Activated CD8-positive, alpha-beta memory T cell treated with anti-CD3 and anti-CD28 coated beads for 36 hours (primary cell): ENCODE measurements at regions not wholly inside any gene's neighbourhood (a gene's known extent, or its start where the extent isn't known, plus 50 kb on each side); places are given as distances from the start of the nearest gene placed in this dataset.

Experiments used
- CTCF ChIA-PET: fragments of 350-600 bp; sonication (Branson Sonifier 250); formaldehyde crosslinking; loops from one replicate; lab custom pipeline; 2021; ENCODE audit warnings: antibody characterized with exemption; lab: Charles Lee
- POLR2A ChIA-PET: fragments of 350-600 bp; sonication (Branson Sonifier 250); formaldehyde crosslinking; loops from one replicate; lab custom pipeline; 2021; ENCODE audit warnings: antibody characterized with exemption; lab: Charles Lee

DNA sequence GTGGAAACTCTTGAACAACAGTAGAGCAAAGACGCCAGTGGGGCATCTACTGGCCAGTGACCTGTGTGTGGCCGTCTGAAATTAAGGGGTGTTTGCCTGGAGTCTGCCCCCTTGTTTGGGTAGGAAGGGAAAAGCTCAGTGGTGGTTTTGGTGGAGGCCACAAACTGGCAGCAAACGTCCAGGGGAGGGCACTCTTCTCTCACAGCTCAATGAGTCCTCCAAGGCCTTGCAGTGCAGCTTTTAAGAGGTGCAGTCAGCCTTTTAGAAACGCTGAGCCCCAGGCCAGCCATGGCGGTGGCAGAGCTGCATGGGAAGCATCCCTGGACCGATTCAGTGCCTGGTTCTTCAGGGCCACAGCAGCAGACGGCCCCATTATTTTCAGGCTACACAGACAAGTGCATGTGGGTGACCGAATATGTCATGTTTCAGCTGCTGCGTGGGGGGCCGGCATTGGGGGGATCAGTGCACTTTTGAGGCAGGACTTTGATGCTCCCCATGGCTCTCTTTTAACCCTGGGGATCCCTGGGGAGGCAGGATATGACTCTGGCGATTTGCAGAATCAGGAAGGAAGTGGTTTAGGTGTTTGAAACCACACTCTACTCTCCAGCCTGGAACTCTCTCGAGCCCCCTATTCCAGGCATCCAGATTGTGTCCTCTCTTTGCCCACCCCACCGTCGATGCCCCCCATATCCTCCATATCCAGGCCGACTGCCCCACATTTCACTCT is 414.0 kb downstream of the PRDM2 start:
- POLR2A ChIA-PET: no interaction called here
- CTCF ChIA-PET: no interaction called here

- POLR2A ChIA-PET: no interaction called here
- CTCF ChIA-PET: no interaction called here
These were observed 416.0 kb downstream of the PRDM2 start for GRCh38 chr1:14115976-14116375.

DNA sequence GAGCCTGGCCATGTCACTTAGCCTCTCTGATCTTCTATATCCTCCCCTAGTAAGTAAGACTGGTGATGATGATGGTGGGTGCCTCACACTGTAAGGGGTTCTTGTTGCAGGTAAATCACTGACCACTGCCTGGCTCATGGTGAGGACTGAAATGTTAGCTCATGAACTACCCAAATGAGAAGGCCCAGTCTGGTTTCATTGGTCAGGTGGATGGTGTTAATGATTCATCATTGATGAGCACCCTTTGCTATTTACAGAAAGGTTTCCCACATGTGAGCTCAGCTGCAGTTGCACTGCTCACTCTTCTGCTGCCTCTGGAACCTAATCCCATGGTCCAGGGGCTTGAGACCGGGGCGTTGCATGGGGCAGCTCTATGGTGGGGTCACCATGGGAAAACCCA is 417.7 kb downstream of the PRDM2 start:
- CTCF ChIA-PET: no interaction called here
- POLR2A ChIA-PET: no interaction called here

GRCh38 chr1:14118691-14119485 is 418.9 kb downstream of the PRDM2 start:
- POLR2A ChIA-PET: no interaction called here
- CTCF ChIA-PET: no interaction called here

DNA sequence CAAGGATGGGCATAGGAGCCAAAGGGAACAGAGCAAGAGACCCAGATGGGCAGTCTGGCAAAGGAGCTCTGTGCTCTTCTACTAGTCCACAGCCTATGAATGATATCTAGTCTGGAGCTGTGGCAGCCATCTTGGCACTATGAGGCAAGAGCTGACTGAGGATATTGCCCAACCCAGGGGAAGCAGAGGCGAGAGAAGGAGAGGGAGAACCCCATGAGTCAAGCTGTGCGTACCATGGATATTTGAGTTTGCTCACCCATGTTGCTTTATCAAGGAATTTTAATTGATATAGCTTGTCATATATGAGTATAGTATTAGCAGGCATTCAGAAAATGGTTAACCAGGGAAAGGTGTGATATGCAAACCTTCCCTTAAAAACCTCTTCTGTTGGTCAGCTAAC is 420.9 kb downstream of the PRDM2 start:
- POLR2A ChIA-PET: no interaction called here

DNA sequence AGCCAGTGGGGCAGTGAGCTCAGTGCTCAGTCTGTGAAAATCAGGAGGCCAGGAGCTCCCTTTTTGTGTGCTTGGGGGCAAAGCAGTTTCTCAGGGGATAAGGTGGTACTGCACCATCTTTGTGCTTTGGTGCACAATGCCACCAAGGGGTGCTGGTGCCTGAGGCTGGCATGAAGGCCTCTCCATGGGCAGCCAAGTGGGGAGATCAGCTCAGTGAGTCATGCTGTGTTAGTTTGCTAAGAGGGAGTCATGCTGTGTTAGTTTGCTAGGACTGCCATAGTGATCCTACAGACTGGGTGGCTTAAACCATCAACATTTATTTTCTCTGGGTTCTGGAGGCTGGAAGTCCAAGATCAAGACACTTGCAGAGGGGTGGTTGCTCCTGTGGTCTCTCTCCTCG is 428.1 kb downstream of the PRDM2 start:
- POLR2A ChIA-PET: interaction anchor here (0.6 kb wide), 1 partner anchor 32 kb away, joined by 3 read pairs; no protein-coding TSS in a partner anchor
- CTCF ChIA-PET: no interaction called here

More for the DNA sequence above, 420.9 kb downstream of the PRDM2 start:
- CTCF ChIA-PET: no interaction called here

DNA sequence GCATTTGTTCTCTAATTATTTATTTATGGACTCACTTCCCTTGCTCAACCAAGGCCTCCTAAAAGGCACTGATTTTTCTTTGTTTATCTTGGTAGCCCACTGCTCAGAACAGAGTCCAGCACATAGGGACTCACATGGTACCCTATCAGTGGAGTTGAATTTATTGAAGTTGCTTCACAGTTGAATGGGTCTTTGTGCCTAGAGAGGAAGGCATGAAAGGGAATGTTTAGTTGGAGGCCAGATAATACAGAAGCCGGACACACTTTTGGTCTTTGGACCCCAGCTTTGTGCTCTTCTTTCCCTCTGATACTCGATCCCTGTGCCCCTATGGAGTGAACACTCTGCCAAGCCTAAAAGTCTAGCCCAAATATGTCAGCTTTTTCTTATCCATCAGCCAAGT is 429.0 kb downstream of the PRDM2 start:
- ChIA-PET POLR2A (no interaction called here), CTCF (no interaction called here)

- POLR2A ChIA-PET: no interaction called here
- CTCF ChIA-PET: no interaction called here
These were observed 435.1 kb downstream of the PRDM2 start for GRCh38 chr1:14135070-14135469.

GRCh38 chr1:14136152-14136763 is 436.3 kb downstream of the PRDM2 start:
- POLR2A ChIA-PET: no interaction called here
- CTCF ChIA-PET: no interaction called here

DNA sequence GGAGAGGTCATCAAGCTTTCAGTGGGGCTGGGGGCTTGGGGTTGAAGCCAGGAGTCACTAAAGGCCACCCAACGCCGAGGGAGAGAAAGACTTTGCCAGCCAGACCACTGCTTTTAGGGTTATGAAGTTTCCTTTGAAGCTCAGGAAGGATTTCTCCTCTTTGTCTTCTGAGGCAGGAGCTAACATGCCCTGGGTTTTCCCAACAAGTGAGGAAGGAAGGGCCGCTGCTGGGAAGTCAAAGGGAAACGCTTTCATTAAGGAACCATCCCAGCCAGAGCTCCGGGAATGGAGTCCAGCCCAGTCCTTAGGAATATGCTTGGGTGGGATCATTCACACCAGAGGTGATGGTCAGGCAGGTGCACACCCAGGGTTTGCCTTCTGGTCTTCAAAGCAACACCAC is 436.9 kb downstream of the PRDM2 start:
- ChIA-PET CTCF (no interaction called here), POLR2A (no interaction called here)

GRCh38 chr1:14137411-14138134 is 437.6 kb downstream of the PRDM2 start:
- ChIA-PET POLR2A (no interaction called here), CTCF (no interaction called here)

DNA sequence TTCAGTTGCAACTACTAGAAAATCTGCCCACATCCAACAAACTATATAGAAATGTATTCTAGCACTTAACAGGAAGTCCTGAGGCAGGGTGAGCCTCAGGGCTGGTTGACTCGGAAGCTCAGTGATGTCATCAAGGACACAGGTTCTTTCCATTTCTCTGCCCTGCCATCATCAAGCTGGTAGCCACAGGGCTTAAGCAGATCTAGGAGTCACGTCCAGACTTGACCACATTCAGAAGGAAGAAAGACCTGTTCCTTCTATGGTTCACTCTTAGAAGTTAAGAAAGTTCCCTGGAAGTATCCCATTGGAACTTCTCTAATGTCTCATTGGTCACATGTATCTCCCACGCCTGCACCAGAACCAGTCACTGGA is 438.1 kb downstream of the PRDM2 start:
- CTCF ChIA-PET: no interaction called here
- POLR2A ChIA-PET: no interaction called here

DNA sequence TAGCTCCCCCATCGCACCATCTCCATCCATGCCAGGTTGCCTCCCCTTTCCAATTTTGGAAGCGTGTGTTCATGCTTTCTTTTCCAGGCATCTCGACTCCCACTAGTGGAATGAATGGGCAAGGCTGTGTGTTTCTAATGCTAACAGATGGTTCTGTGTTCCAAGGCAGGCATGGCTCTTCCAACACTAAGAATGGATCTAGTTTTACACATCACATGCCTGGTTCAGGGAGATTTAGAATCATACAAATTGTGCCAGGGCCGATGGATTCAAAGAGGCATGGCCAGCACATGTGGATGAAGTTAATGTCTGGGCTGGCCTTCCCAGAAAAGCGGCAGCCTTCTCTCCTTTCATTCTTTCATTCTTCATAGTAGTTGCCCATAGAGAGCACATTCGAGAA is 438.7 kb downstream of the PRDM2 start:
- POLR2A ChIA-PET: no interaction called here
- CTCF ChIA-PET: no interaction called here

- ChIA-PET POLR2A (no interaction called here), CTCF (no interaction called here)
These were observed 440.9 kb downstream of the PRDM2 start for GRCh38 chr1:14140831-14141401.

DNA sequence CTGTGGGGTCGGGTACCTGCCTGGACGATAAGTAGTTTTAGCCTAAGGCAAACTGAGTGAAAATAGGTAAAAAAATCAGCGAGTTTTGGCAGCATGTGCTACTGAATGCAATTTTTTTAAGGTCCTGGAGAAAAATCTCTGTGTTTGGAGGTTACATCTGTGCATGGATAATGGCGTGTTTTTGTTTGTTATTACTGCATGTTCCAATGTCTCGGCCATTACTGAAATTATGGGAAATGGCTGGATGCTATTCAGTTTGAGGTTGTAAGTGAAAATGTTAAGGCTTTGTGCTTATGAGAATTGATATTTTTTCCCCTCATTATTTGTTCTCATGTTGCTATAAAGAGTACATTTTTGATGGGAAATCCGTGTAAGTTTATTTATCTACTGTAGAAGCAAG is 441.7 kb downstream of the PRDM2 start:
- POLR2A ChIA-PET: no interaction called here
- CTCF ChIA-PET: no interaction called here

DNA sequence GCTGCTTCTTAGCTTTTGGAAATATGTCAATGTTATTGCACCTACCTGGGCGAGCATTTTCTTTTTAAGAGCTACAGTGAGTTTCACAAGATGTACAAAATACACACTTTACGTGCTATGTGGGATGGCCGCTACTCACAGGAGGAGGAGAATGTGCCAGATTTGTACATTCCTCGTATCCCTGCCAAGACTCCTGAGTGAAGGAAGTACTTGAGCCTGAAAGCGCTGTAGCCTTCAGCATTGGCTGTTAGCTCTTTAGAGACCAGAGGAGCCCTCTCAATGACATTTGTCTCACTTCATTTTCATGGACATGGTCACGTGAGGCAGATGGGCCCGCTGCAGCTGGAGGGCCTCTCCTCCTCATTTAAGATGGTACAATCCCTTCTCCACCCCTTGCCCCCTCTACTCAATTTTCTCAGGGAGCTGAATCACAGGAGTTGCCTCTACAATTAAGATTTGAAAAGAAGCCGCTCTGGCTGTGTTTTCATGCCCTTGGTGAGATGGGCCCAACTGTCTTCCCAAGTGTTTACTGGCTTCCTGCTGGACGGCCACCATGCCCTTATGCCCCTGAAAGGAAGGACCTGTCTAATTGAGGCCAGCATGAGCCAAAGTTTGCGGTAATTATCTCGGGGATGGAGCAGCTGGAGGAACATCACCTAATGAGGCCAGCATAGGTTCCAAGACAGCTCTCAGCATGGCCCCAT is 442.6 kb downstream of the PRDM2 start:
- ChIA-PET CTCF (no interaction called here), POLR2A (no interaction called here)

DNA sequence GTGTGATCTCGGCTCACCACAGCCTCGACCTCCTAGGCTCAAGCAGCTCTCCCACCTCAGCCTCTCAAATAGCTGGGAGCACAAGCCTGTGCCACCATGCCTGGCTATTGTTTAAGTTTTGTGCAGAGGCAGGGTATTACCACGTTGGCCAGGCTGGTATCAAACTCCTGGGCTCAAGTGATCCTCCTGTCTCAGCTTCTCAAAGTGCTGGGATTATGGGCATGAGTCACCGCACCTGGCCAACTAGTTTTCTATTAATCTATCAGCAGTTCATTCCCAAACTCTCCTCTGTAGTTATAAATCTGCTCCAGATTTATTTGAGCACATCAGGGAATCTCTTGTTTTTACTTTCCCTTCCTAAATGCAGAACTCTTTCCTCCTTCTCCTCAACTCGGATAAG is 443.8 kb downstream of the PRDM2 start:
- CTCF ChIA-PET: no interaction called here
- POLR2A ChIA-PET: no interaction called here

- POLR2A ChIA-PET: no interaction called here
- CTCF ChIA-PET: no interaction called here
These were observed 448.5 kb downstream of the PRDM2 start for GRCh38 chr1:14148526-14148925.

GRCh38 chr1:14149431-14149830 is 449.1 kb upstream of the KAZN start:
- CTCF ChIA-PET: no interaction called here
- POLR2A ChIA-PET: no interaction called here
